Testis (tissue), 2 donors: ENCODE measurements at regions not wholly inside any gene's neighbourhood (a gene's known extent, or its start where the extent isn't known, plus 50 kb on each side); places are given as distances from the start of the nearest gene placed in this dataset.

Experiments
- DNase-seq: peaks from one replicate; pipeline ENCODE4 v3.0.0-alpha.2; 2019
- H3K27ac ChIP-seq, 2 donors: fragments of 200-600 bp; sonication (generic); one replicate each; pipeline ENCODE4 v1.5.1; 2019
- H3K27me3 ChIP-seq: fragments of 200-600 bp; sonication (generic); one replicate; pipeline ENCODE4 v1.5.1; 2019
- H3K36me3 ChIP-seq: fragments of 200-600 bp; sonication (generic); one replicate; pipeline ENCODE4 v1.5.1; 2017; ENCODE audit warnings: low read depth; ENCODE audit errors: missing control alignments
- H3K4me1 ChIP-seq: fragments of 200-600 bp; sonication (generic); one replicate; pipeline ENCODE4 v1.5.1; 2019
- H3K4me3 ChIP-seq, 2 donors: fragments of 200-600 bp; sonication (generic); one replicate each; pipeline ENCODE4 v1.5.1; 2017 to 2019
- H3K9me3 ChIP-seq: fragments of 200-600 bp; sonication (generic); one replicate; pipeline ENCODE4 v1.5.1; 2017
- POLR2A ChIP-seq: fragments of 450-650 bp; IDR thresholded peaks from one replicate; pipeline ENCODE4 v1.6.1; 2017; ENCODE audit warnings: antibody characterized with exemption, mild to moderate bottlenecking, moderate library complexity
- WGBS, 2 donors: methylation state at CpG; one replicate each; pipeline ENCODE4 v1.1.5; 2018; 5-methylcytosine and 5-hydroxymethylcytosine counted together
- intact Hi-C: fragments of 100-400 bp; cut with DNase I; formaldehyde crosslinking; loops from one replicate; pipeline ENCODE4 v1.15.1; 2023; ENCODE audit warnings: low total_unique reads
- TF ChIP-seq, protein P1 (sequence below), 3 experiments: fragments of 450-650 bp in 2 of 3; fragments of 200-600 bp in 1 of 3; sonication (generic) in 1 of 3; IDR thresholded peaks; one replicate each; pipeline ENCODE4 v1.5.1; 2016 to 2019; ENCODE audit warnings: antibody characterized with exemption in 3 of 3, mild to moderate bottlenecking in 2 of 3, moderate library complexity in 1 of 3

DNA sequence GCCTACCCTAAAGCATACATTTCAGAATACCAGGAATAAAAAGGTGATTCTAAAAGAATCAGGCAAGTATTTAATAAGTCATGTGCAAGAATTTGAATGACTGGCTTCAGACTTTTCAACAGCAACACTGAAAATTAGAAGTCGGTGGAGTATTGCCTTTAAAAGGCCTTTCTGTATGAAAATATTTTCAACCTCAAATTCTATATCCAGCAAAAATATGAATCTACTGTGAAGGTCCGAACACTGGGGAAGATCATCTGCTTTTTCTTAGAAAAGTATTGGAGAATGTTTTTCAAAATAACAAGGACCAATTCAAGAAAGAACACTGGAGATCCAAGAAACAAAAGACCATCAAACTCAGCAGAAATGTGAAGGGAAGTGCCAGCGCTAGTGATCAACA, 459.5 kb upstream of the KLF12 start:
- WGBS, 2 donors, result 90 to 95% methylated on average over 3 of the region's 3 CpGs
- intact Hi-C loops, result no loop called here

DNA sequence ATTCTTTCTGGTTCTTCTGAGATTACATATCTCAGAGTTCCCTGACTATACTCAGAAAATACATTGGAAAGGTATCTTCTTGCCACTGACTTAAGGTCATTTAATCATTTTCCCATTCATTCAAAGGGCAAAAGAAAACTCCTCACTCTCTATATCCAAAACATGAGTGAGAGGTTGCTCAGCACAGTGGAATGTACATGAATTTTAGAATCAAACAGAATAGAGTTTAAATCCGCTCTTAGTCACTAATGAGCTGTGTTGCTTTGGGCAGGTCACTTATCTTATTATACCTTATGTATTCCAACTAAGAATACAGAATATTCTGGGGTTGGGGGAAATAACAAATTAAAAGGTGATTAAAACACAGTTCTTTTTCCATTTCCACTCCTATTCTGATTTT, 452.6 kb upstream of the KLF12 start:
- no peaks in the 10 kb centered on the region for H3K27me3 ChIP-seq
- WGBS, 2 donors, result 94% methylated on average over 1 of the region's 1 CpG
- no peaks in the 10 kb centered on the region for H3K4me1 ChIP-seq
- TF ChIP-seq, protein P1, sequence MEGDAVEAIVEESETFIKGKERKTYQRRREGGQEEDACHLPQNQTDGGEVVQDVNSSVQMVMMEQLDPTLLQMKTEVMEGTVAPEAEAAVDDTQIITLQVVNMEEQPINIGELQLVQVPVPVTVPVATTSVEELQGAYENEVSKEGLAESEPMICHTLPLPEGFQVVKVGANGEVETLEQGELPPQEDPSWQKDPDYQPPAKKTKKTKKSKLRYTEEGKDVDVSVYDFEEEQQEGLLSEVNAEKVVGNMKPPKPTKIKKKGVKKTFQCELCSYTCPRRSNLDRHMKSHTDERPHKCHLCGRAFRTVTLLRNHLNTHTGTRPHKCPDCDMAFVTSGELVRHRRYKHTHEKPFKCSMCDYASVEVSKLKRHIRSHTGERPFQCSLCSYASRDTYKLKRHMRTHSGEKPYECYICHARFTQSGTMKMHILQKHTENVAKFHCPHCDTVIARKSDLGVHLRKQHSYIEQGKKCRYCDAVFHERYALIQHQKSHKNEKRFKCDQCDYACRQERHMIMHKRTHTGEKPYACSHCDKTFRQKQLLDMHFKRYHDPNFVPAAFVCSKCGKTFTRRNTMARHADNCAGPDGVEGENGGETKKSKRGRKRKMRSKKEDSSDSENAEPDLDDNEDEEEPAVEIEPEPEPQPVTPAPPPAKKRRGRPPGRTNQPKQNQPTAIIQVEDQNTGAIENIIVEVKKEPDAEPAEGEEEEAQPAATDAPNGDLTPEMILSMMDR (IDR thresholded peaks at IDR 0.05), result no peak
- TF ChIP-seq POLR2A, result no peak
- no peaks in the 10 kb centered on the region for H3K36me3 ChIP-seq
- no peak overlapping the region for H3K4me3 ChIP-seq
- intact Hi-C loops, result no loop called here
- no peak overlapping the region for H3K27ac ChIP-seq
- DNase-seq, result no peak
- no peaks in the 10 kb centered on the region for H3K9me3 ChIP-seq

More for the DNA sequence above, 459.5 kb upstream of the KLF12 start:
- H3K36me3 ChIP-seq, result no peaks in the 10 kb centered on the region
- no peaks in the 10 kb centered on the region for H3K27me3 ChIP-seq
- no peak overlapping the region for H3K4me3 ChIP-seq
- DNase-seq, result no peak
- TF ChIP-seq POLR2A, result no peak
- TF ChIP-seq, protein P1 (IDR thresholded peaks at IDR 0.05), result no peak
- H3K4me1 ChIP-seq, result no peaks in the 10 kb centered on the region
- H3K27ac ChIP-seq, result no peak overlapping the region
- no peaks in the 10 kb centered on the region for H3K9me3 ChIP-seq

DNA sequence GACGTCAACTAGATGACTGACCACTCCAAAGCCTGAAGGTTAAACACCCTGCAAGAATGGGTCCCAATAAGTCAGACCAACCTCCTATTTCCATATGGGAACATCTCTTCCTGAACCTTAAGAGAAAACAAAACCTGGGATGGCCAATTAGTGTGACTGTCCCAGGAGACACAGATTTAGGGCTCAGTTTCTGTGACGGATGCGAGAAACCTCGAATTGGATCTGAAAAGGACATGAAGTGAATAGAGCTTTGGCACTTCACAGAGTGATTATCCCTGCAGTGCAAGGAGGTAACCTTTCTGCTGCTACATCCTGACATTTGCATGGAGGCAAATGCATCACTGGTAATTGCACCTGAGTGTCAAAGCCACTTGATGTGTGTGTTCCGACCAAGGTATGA, 442.2 kb upstream of the KLF12 start:
- no peak for TF ChIP-seq POLR2A
- TF ChIP-seq, protein P1 (IDR thresholded peaks at IDR 0.05), result no peak
- no peak for DNase-seq
- intact Hi-C loops, result no loop called here

DNA sequence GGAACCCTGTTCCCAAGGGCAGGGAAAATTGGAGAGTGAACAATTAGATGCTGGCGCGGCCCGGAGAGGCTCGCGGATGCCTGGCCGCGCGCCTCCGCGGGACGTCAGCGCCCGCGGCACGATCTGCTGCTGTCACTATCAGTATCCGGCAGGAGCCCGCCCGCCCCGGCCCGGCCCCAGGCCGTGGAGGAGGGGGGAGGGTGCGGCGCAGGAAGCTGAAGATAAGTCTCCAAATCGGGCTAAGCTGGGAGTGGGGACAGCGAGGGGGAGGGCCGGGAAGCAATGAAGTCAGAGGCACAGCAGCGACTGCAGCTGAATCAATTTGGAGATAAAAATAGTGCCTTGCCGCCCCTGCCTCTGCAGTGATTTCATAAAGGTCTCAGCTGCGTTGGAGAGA, 441.5 kb upstream of the KLF12 start:
- Histone ChIP-seq H3K9me3 (no peaks in the 10 kb centered on the region), H3K27me3 (no peaks in the 10 kb centered on the region), H3K27ac (no peak overlapping the region), H3K36me3 (no peaks in the 10 kb centered on the region), H3K4me1 (no peaks in the 10 kb centered on the region), H3K4me3 (peak overlapping the region; percentile 42 to 50)
- 0% methylated on average over 15 to 29 of the region's 29 CpGs for WGBS, 2 donors
- TF ChIP-seq, protein P1 (IDR thresholded peaks at IDR 0.05), result no peak
- no peak for TF ChIP-seq POLR2A
- intact Hi-C loops, result no loop called here
- peak; percentile 74 for DNase-seq

More for the DNA sequence above, 442.2 kb upstream of the KLF12 start:
- Histone ChIP-seq H3K27me3 (no peaks in the 10 kb centered on the region), H3K4me1 (no peaks in the 10 kb centered on the region), H3K9me3 (no peaks in the 10 kb centered on the region), H3K27ac (no peak overlapping the region), H3K36me3 (no peaks in the 10 kb centered on the region), H3K4me3 (no peak overlapping the region)
- WGBS, 2 donors, result 48 to 59% methylated on average over 5 of the region's 5 CpGs

DNA sequence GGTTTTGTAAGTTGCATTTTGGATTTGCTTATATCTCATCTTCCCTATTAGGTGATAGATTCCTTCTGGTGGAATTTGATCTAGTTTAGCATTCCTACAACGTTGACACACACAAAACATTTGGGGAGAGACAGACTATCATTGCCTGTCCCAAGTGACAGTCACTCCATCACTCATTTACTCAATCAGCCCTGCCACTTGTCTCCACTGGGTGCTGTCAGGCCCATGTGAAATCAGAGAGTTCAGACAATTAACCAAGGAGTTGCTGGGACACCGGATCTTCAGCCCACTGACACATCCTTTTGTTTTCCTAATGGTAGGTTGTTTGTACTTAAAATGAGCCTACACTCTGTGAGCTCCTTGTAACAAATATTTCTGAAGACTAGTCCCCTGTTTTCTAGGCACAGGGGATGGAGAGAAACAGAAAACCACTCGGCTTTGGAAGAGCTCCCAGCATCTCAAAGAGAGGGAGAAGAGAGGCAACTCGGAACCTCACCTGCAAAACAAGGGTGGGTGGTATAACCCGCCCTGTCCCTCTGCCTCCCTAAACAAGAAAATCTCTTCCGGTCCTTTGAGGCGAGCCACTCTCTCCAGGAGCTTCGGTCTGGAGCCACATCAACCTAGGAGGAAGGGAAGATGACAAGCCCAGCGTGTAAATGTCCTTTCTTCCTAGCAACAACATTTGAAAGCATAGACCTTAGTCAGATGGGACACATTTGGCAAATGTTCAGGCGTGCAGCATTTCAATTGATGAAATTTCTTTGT, 440.9 kb upstream of the KLF12 start:
- H3K27ac ChIP-seq, result no peak overlapping the region
- DNase-seq, result no peak
- H3K27me3 ChIP-seq, result no peaks in the 10 kb centered on the region
- H3K4me1 ChIP-seq, result no peaks in the 10 kb centered on the region
- no peak for TF ChIP-seq POLR2A
- intact Hi-C loops, result no loop called here
- 16 to 21% methylated on average over 6 to 10 of the region's 10 CpGs for WGBS, 2 donors
- H3K9me3 ChIP-seq, result no peaks in the 10 kb centered on the region
- H3K4me3 ChIP-seq, result peak overlapping the region; percentile 42 to 50
- no peaks in the 10 kb centered on the region for H3K36me3 ChIP-seq
